Lower leg skin (tissue), 4 donors: ENCODE measurements at regions not wholly inside any gene's neighbourhood (a gene's known extent, or its start where the extent isn't known, plus 50 kb on each side); places are given as distances from the start of the nearest gene placed in this dataset.
"Not testable (repeated sequence)": the region's sequence is repeated elsewhere in the genome, so short reads cannot be mapped to it uniquely, and the experiment has no call there.

Source experiments
- DNase-seq, 2 donors: peaks; one replicate each; pipeline ENCODE4 v3.0.0-alpha.2; 2019; ENCODE audit warnings: low spot score in 2 of 2
- H3K4me3 ChIP-seq: fragments of 200-600 bp; sonication (generic); 2 replicates; pipeline ENCODE4 v1.5.1; 2017; ENCODE audit warnings: mild to moderate bottlenecking, low read depth; ENCODE audit not compliant: poor library complexity, severe bottlenecking
- CTCF ChIP-seq, 3 donors: fragments of 450-650 bp; IDR thresholded peaks; one replicate each; pipeline ENCODE4 v1.5.1; 2016; ENCODE audit warnings: antibody characterized with exemption in 3 of 3, mild to moderate bottlenecking in 3 of 3, moderate library complexity in 2 of 3
- POLR2A ChIP-seq, 2 donors: fragments of 450-650 bp; IDR thresholded peaks; one replicate each; pipeline ENCODE4 v1.6.1; 2016 to 2017; ENCODE audit warnings: antibody characterized with exemption in 2 of 2, mild to moderate bottlenecking in 1 of 2, moderate library complexity in 1 of 2
- WGBS, 2 donors: methylation state at CpG; one replicate each; pipeline ENCODE4 v1.1.5; 2018; 5-methylcytosine and 5-hydroxymethylcytosine counted together
- intact Hi-C: fragments of 100-400 bp; cut with DNase I; formaldehyde crosslinking; loops from one replicate; pipeline ENCODE4 v1.15.0; 2023; ENCODE audit warnings: low total_unique reads

GRCh38 chr3:177700117-177700516 lies 502.8 kb upstream of the TBL1XR1 start:
- 97 to 99% methylated on average over 7 of the region's 7 CpGs for WGBS, 2 donors
- no peak overlapping the region for H3K4me3 ChIP-seq
- no peak for TF ChIP-seq CTCF (IDR thresholded peaks at IDR 0.05)
- TF ChIP-seq POLR2A (IDR thresholded peaks at IDR 0.05): no peak
- intact Hi-C loops: no loop called here
- DNase-seq: no peak

GRCh38 chr3:177703788-177704187 lies 506.5 kb upstream of the TBL1XR1 start:
- no peak for DNase-seq
- intact Hi-C loops: no loop called here

GRCh38 chr3:177705976-177706823 lies 508.9 kb upstream of the TBL1XR1 start:
- no peak overlapping the region for H3K4me3 ChIP-seq
- TF ChIP-seq CTCF (IDR thresholded peaks at IDR 0.05) (no peak), POLR2A (IDR thresholded peaks at IDR 0.05) (no peak)
- 53% methylated on average over 4 of the region's 4 CpGs for whole genome bisulfite sequencing, 2 donors
- no peak for DNase-seq
- intact Hi-C loops: no loop called here

More at GRCh38 chr3:177703788-177704187, 506.5 kb upstream of the TBL1XR1 start:
- TF ChIP-seq POLR2A (IDR thresholded peaks at IDR 0.05) (no peak), CTCF (IDR thresholded peaks at IDR 0.05) (no peak)
- no peak overlapping the region for H3K4me3 ChIP-seq
- 81 to 87% methylated on average over 3 of the region's 3 CpGs for WGBS, 2 donors

GRCh38 chr3:177709470-177709869 lies 512.2 kb upstream of the TBL1XR1 start:
- 94 to 96% methylated on average over 7 of the region's 7 CpGs for WGBS, 2 donors
- intact Hi-C loops, H3K4me3 ChIP-seq, DNase-seq: not testable (repeated sequence)

GRCh38 chr3:177710506-177710905 lies 513.2 kb upstream of the TBL1XR1 start:
- TF ChIP-seq POLR2A (IDR thresholded peaks at IDR 0.05): no peak
- no peak for TF ChIP-seq CTCF (IDR thresholded peaks at IDR 0.05)
- DNase-seq: no peak
- H3K4me3 ChIP-seq: no peak overlapping the region
- intact Hi-C loops: no loop called here

- no peak for TF ChIP-seq CTCF (IDR thresholded peaks at IDR 0.05)
- TF ChIP-seq POLR2A (IDR thresholded peaks at IDR 0.05): no peak
- no peak overlapping the region for H3K4me3 ChIP-seq
- no peak for DNase-seq
- intact Hi-C loops: no loop called here
- WGBS, 2 donors: 40 to 71% methylated on average over 4 of the region's 4 CpGs
Measured at GRCh38 chr3:177711637-177712036, 514.4 kb upstream of the TBL1XR1 start.
